ENCODE measurements at regions not wholly inside any gene's neighbourhood (a gene's known extent, or its start where the extent isn't known, plus 50 kb on each side); places are given as distances from the start of the nearest gene placed in this dataset.

- TF ChIP-seq POLR2A (IDR thresholded peaks at IDR 0.05; ENCODE audit: control extremely low read depth in 1 of 2, low read depth in 2 of 2, low read length in 2 of 2) (no peak), POLR2AphosphoS5 (IDR thresholded peaks at IDR 0.05; ENCODE audit: low read depth, low read length) (no peak), EP300 (IDR thresholded peaks at IDR 0.05; ENCODE audit: borderline replicate concordance in 1 of 2, low read depth in 2 of 2, low read length in 2 of 2) (no peak), TAF1 (IDR thresholded peaks at IDR 0.05; ENCODE audit: low read depth, low read length) (no peak), JUND (IDR thresholded peaks at IDR 0.05; ENCODE audit: low read length) (no peak)
- TF ChIP-seq, protein P1, sequence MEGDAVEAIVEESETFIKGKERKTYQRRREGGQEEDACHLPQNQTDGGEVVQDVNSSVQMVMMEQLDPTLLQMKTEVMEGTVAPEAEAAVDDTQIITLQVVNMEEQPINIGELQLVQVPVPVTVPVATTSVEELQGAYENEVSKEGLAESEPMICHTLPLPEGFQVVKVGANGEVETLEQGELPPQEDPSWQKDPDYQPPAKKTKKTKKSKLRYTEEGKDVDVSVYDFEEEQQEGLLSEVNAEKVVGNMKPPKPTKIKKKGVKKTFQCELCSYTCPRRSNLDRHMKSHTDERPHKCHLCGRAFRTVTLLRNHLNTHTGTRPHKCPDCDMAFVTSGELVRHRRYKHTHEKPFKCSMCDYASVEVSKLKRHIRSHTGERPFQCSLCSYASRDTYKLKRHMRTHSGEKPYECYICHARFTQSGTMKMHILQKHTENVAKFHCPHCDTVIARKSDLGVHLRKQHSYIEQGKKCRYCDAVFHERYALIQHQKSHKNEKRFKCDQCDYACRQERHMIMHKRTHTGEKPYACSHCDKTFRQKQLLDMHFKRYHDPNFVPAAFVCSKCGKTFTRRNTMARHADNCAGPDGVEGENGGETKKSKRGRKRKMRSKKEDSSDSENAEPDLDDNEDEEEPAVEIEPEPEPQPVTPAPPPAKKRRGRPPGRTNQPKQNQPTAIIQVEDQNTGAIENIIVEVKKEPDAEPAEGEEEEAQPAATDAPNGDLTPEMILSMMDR (IDR thresholded peaks at IDR 0.05; ENCODE audit: control extremely low read depth in 1 of 3, insufficient read depth in 1 of 3, low read depth in 1 of 3, low read length in 3 of 3) = no peak
Measured at GRCh38 chr18:29823671-29824070, 1218.9 kb downstream of the DSC3 start.
